ENCODE measurements at regions not wholly inside any gene's neighbourhood (a gene's known extent, or its start where the extent isn't known, plus 50 kb on each side); places are given as distances from the start of the nearest gene placed in this dataset.

DNA sequence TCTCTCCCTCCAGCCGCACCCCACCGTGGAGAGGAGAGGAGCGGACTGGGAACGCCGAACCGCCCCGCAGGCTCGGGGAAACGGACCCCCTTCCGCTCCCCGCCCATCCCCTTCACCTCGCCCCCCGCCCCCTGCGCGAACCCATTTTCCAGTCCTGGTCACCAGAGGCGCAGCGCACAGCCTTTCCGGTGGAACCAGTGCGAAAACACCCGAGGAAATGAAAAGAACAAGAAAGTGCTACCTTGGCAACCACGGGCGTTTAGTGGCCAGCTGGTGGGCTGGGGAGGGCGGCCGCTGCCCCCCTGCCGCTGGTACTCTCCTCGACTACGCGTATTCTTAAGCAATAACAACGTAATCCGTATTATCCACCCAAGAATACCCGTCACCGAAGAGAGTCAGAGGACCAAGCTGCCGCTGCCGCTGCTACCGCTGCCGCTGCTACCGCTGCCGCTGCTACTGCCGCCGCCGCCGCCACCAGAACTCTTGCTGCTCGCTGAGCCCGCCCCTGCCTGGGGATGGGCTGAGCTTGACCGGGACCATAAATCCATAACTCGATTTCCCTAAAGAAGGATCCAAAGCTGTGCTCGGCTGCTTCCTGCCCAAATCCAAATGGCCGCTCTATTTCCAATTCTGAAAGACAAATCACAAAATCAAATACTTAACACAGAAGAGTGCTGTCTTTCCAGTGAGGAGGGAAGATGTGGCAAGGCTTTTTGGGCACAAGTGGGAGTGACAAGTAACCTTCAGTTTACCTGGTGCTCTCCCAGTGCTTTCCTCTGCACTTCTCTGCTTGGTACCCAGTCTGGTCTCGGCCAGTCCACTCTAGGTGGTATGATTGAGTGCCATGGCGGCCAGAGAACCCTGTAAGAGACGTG, 125.2 kb upstream of the DPYD start:
- no peak for TF ChIP-seq JUND (IDR thresholded peaks at IDR 0.05; ENCODE audit: low read depth)
- in situ Hi-C loops (cut with HindIII; ENCODE audit: low pct_unique_long_range_greater_than_20kb, low sequenced_read_pairs), result no loop called here
- no peak for DNase-seq (ENCODE audit: low read depth in 1 of 2, low spot score in 1 of 2)

GRCh38 chr1:98045211-98045766, 124.5 kb upstream of the DPYD start:
- no peak for DNase-seq (ENCODE audit: low read depth in 1 of 2, low spot score in 1 of 2)
- TF ChIP-seq JUND (IDR thresholded peaks at IDR 0.05; ENCODE audit: low read depth), result no peak
- in situ Hi-C loops (cut with HindIII; ENCODE audit: low pct_unique_long_range_greater_than_20kb, low sequenced_read_pairs), result no loop called here

DNA sequence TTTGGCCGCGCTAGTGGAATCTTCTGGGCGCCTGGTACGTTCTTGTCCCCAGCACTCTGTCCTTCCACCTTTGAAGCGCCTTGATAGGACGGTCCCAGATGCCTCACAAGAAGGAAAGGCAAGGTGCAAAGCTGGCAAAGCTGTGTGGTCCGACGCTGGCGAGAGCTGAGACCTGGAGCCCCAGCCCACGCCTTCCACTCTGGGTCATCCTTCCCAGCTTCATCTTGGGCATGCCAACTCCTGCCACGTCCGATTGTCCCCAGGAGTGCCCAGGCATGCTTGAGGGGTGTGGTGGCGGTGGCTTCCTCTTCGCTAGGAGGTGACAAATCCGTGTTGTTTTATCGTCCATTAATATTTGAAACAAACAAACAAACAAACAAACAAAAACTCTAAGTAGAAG, 123.9 kb upstream of the DPYD start:
- TF ChIP-seq JUND (IDR thresholded peaks at IDR 0.05; ENCODE audit: low read depth), result no peak
- DNase-seq (ENCODE audit: low read depth in 1 of 2, low spot score in 1 of 2), result no peak
- in situ Hi-C loops (cut with HindIII; ENCODE audit: low pct_unique_long_range_greater_than_20kb, low sequenced_read_pairs), result no loop called here

DNA sequence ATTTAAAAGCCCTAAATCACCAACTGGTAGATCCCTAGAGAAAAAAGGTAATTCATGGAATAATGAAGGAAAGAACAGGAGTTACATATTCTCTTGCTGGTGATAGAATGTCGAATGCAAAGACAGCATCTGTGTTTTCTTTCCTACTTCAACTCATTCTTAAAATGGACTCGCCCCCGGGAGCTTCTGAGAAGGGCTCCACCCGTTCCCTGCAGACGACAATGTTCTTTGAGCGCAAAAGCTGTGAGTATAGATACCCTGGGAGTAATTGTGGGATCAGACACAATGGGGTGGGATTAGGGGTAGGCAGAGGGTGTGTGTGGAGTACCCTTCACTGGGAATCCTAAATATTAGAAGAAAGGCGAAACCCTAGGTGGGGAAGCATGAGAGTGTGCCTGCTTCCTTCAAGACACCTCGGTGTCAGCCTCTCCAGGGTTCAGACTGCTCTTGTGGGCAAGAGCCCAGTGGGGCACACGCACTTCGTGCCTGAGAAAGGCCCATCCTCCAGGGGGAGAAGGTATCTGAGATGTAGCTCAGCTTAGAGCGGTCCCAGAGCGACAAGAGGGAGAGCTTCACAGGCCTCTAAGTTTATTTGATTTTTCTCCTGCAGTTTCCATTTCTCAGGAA, 123.3 kb upstream of the DPYD start:
- in situ Hi-C loops (cut with HindIII; ENCODE audit: low pct_unique_long_range_greater_than_20kb, low sequenced_read_pairs), result no loop called here
- no peak for DNase-seq (ENCODE audit: low read depth in 1 of 2, low spot score in 1 of 2)

DNA sequence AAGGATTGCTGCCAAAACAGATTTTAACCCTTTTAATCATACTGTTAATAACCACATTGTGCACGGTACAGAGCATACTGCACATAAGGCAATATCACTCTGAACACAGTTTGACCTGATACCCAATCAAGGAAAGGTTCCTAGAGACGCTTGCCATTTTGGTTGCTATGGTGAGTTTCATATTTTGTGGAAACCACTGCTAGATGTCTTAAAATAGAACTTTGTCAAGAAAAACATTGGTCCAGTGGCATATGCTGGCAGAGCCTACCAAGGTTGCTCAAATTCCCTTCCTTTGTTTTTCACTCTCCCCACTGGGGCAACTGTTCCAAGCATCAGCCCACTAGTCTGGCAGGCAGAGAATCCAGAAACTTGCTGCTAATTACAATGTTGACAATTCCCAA, 114.8 kb upstream of the DPYD start:
- no peak for DNase-seq (ENCODE audit: low read depth in 1 of 2, low spot score in 1 of 2)
- in situ Hi-C loops (cut with HindIII; ENCODE audit: low pct_unique_long_range_greater_than_20kb, low sequenced_read_pairs), result no loop called here
- no peak for TF ChIP-seq JUND (IDR thresholded peaks at IDR 0.05; ENCODE audit: low read depth)

More for the DNA sequence above, 123.3 kb upstream of the DPYD start:
- no peak for TF ChIP-seq JUND (IDR thresholded peaks at IDR 0.05; ENCODE audit: low read depth)

- TF ChIP-seq JUND (IDR thresholded peaks at IDR 0.05; ENCODE audit: low read depth), result no peak
- no peak for DNase-seq (ENCODE audit: low read depth in 1 of 2, low spot score in 1 of 2)
- in situ Hi-C loops (cut with HindIII; ENCODE audit: low pct_unique_long_range_greater_than_20kb, low sequenced_read_pairs), result no loop called here
Measured at GRCh38 chr1:98034505-98034904, 113.7 kb upstream of the DPYD start.

GRCh38 chr1:98032958-98033357, 112.1 kb upstream of the DPYD start:
- TF ChIP-seq JUND (IDR thresholded peaks at IDR 0.05; ENCODE audit: low read depth), result no peak
- DNase-seq (ENCODE audit: low read depth in 1 of 2, low spot score in 1 of 2), result no peak
- in situ Hi-C loops (cut with HindIII; ENCODE audit: low pct_unique_long_range_greater_than_20kb, low sequenced_read_pairs), result no loop called here

DNA sequence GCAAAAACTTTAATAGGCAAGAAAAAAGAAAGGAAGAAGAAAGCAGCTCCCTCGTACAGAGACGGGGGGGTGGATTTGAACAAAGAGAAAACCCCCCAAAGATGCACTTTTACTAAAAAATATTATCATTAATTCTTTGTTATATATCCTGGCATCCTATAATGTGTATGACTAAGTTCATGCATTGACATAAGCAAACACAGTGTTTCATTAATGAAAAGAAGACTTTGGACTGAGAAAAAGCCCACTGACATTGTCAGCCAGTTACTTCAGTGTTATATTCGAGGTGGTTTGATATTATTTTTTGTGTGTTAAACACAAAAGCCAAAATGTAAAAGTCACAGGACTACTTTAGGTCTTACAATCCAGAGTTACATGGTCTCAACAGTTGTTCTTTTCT, 110.1 kb upstream of the DPYD start:
- in situ Hi-C loops (cut with HindIII; ENCODE audit: low pct_unique_long_range_greater_than_20kb, low sequenced_read_pairs), result no loop called here

DNA sequence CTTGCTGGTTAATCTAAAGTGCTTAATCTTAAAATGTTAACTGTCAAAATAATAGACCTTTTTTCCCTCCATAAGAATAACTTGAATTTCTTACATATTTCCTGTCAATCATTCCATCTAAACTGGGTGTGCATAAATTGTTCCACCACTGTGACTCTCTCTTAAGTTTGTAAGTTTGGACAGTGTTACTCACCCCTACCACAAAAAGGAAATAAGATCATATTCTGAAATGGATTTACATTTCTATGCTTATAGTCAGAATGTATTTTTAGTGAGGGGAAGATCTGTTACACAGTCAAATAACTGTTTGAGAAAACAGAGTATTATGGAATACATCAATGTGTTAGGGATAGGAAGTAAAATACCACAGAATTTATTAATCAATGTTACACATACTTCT, 109.6 kb upstream of the DPYD start:
- DNase-seq (ENCODE audit: low read depth in 1 of 2, low spot score in 1 of 2), result no peak
- no peak for TF ChIP-seq JUND (IDR thresholded peaks at IDR 0.05; ENCODE audit: low read depth)
- in situ Hi-C loops (cut with HindIII; ENCODE audit: low pct_unique_long_range_greater_than_20kb, low sequenced_read_pairs), result no loop called here

More for the DNA sequence above, 110.1 kb upstream of the DPYD start:
- TF ChIP-seq JUND (IDR thresholded peaks at IDR 0.05; ENCODE audit: low read depth), result no peak
- DNase-seq (ENCODE audit: low read depth in 1 of 2, low spot score in 1 of 2), result no peak

DNA sequence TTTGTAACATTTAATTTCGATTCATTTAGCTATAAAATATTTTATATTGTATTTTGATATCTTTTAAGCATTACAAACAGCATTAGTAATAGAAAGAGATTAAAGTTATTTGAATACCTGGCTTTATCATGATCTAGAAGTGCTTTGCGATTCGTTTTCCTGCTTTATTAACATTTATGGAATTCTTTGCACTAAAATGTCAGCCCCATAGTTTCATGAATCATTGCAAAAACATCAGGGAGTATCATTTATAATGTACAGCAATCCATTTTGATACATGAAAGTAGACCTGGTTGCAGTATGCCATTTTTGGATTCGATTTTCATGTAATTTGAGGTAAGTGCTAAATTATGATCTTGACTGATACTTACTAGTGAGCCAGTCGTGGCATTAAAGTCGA, 108.0 kb upstream of the DPYD start:
- in situ Hi-C loops (cut with HindIII; ENCODE audit: low pct_unique_long_range_greater_than_20kb, low sequenced_read_pairs), result no loop called here
- no peak for DNase-seq (ENCODE audit: low read depth in 1 of 2, low spot score in 1 of 2)
- no peak for TF ChIP-seq JUND (IDR thresholded peaks at IDR 0.05; ENCODE audit: low read depth)

DNA sequence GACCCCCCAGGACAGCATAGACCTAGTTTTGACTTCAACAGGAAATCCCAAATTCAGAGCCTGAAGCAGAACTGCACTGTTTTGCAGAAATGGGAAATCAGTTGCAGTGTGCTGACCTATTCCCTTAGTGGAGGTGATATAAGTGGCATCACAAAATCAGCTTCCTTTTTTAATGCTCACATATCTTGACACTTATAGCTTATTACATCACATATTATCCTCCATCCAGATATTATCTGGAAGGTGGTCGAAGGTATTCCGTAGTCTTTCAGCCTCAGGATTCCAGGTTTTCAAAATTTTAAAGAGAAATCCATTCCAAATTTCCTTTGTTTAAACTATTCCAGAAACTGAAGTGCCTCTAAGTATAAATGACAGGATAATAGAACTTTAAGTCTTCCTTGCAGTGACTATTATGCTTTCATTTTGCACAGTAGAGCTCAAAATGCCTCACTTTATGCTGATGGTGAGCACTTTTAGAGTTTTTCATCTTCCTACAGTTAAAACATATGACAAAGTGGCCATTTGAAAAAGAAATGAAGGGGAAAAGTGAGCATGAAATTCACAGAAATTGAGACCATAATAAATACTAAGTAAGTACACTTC, 106.4 kb upstream of the DPYD start:
- in situ Hi-C loops (cut with HindIII; ENCODE audit: low pct_unique_long_range_greater_than_20kb, low sequenced_read_pairs), result no loop called here

GRCh38 chr1:98025858-98026257, 105.0 kb upstream of the DPYD start:
- no peak for TF ChIP-seq JUND (IDR thresholded peaks at IDR 0.05; ENCODE audit: low read depth)
- in situ Hi-C loops (cut with HindIII; ENCODE audit: low pct_unique_long_range_greater_than_20kb, low sequenced_read_pairs), result no loop called here
- no peak for DNase-seq (ENCODE audit: low read depth in 1 of 2, low spot score in 1 of 2)

More for the DNA sequence above, 106.4 kb upstream of the DPYD start:
- no peak for DNase-seq (ENCODE audit: low read depth in 1 of 2, low spot score in 1 of 2)
- TF ChIP-seq JUND (IDR thresholded peaks at IDR 0.05; ENCODE audit: low read depth), result no peak

GRCh38 chr1:98021126-98021525, 100.3 kb upstream of the DPYD start:
- in situ Hi-C loops (cut with HindIII; ENCODE audit: low pct_unique_long_range_greater_than_20kb, low sequenced_read_pairs), result no loop called here
- TF ChIP-seq JUND (IDR thresholded peaks at IDR 0.05; ENCODE audit: low read depth), result no peak
- no peak for DNase-seq (ENCODE audit: low read depth in 1 of 2, low spot score in 1 of 2)

Data from T47D (cell line).